NCI-H2196 (cell line): ENCODE measurements at regions not wholly inside any gene's neighbourhood (a gene's known extent, or its start where the extent isn't known, plus 50 kb on each side); places are given as distances from the start of the nearest gene placed in this dataset.

Experiments
- DNase-seq: peaks from one replicate; lab custom pipeline; 2025; ENCODE audit not compliant: unreplicated experiment; lab: John Stamatoyannopoulos, UW

DNA sequence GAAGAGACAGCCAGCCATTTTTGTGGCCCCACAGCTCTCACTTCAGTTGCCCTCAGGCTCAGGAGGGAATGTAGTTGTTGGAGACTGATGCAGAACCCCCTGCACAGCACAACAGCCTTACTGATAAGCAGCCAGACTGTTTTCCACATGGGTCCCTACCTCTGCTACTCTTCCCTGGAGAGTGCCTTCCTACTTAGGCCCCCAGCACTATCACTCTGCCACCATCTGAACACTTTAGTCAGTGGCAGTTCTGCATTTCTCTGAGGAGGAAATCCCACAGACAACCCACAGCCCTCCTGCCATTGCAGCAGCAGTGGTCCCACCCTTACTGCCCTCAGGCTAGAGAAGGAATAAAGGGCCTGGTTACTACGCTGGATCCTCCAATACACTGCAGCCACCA lies 61.8 kb upstream of the PTPRD start:
- DNase-seq = no peak

DNA sequence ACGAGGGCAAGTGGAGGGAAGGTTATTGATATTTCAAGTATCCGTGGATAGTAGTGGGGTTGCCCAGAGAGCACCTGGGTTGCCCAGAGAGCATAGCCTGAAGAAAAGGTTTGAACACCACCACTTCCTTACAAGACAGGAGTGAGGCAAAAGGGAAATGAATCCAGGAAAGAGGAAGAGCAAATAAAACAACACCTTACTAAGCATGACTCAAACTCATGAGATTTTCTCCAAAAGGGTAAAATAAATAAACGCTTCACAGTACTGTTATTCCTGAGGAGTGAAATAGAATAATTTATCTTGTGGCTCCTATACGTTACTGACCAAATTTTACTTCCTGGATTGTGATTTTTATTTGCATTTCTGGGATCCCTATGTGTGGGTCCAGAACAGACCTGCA lies 65.2 kb upstream of the PTPRD start:
- no peak for DNase-seq

DNA sequence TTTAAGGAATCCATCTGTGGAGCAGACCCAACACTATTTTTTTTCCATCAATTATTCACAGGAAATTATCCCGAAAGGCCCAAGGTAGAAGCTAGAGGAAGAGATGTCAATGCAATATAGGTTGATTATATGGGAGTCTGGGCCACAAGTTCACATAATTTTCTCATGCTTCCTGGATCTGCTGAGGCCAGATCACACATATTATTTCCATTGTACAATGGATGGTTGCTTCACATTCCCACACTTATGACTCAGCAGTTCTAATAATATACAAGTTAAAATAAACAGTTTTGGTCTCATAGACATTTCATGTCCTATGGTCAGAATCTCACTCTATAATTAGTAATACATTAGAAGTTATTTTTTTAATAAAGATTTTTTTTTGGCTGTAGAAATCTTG lies 66.0 kb upstream of the PTPRD start:
- DNase-seq = no peak

DNA sequence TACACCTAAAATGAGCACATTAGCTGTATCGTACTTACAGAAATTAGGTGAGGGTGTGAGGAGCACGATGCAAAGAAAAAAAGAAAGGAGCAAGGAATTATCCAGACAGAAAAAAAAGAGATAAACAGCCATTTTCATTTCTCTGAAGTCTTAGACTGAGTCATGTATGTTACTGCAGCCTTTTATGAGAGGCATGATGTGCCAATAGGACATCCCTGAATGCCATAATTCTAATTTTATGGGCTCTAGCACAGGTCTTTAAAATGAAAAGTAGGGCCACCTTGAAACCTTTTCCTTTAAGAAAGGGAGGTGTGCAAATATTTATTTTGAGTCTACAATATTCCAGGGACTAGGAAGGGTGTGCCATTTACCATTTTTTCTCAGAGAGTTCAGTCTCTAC lies 74.1 kb upstream of the PTPRD start:
- no peak for DNase-seq

DNA sequence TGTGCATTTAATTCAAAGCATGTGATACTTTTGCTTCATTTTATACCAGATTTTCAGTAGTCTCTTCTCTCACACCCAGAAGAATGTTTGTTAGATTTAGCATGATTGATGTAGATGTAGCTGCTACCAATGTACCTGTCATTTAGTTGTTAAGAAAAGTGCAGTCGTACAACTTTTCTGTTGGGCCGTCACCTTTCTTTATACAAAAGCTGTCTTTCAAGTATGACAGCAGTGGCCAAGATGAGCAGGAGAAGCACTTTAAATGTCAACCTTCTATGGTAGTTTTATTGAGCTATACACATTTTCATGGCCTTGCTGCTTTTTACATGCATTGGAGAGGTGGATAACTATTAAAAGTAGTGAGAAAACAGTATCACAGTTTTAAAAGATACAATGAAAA lies 77.7 kb upstream of the PTPRD start:
- DNase-seq = no peak

- DNase-seq = no peak
These were observed 84.2 kb upstream of the PTPRD start for GRCh38 chr9:10697044-10697443.

DNA sequence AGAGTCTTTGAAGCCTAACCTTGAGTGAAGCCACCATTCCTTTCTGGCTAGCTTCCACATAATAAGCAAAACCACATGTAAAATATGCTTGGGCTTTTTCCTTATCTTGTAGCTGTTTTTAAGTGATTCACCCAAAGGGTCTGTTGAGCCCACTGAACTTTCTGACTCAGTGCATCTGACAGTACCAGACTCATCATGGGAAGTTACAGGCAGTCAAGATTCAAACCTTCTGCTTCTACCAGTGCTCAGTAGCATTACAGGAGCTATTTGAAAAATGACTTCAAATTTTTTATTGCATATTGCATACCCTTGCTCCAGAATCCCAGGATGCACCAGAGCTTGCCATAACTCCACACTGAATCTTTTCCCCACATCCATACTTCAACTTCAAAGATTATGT lies 87.5 kb upstream of the PTPRD start:
- no peak for DNase-seq

DNA sequence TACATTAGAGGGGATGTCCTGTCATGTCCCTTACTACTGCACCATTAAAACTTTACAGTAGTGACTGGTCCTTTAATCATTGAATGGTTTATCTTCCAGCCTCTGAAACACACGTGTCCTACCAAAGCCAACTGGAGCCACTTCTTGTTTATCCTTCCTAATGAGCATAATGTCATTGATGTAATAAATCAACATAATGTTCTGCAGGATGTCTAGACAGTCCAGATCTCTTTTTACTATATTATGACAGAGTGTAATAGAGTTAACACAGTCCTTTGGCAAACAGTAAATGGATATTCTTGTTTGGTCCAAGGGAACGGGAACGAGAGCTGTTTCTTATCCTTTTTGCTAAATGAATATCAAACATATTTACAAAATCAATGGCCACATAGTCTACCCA lies 88.1 kb upstream of the PTPRD start:
- no peak for DNase-seq

DNA sequence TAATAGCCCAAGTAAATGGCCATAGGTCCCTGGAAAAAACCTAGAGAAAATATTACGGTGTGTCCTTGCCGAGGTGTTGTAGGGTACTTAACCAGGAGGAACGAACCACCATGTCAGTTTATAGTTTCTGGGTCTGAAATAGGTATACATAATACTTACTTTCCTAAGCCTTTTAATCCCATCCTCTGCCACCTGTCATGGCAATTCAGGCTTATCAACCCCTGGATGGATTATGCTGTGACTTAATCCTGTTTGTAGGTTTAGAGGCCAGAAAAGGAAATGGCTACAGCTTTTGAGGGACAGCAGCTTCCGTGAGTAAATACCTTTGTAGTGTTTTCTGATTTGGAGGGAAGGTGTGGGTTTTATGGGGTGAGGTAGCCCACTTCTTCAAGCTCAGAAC lies 89.1 kb upstream of the PTPRD start:
- DNase-seq = no peak

DNA sequence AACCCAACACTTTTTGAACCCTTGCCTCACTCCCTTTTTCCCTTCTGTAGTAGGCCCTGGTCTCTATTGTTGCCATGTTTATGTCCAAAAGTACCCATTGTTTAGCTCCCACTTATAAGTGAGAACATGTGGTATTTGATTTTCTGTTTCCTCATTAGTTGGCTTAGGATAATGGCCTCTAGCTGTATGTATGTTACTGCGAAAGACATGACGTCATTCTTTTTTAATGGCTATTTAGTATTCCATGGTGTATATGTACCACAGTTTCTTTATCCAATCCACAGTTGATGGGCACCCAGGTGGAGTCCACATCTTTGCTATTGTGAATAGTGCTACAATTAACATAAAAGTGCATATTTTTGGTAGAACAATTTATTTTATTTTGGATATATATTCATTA lies 90.3 kb upstream of the PTPRD start:
- DNase-seq = no peak

DNA sequence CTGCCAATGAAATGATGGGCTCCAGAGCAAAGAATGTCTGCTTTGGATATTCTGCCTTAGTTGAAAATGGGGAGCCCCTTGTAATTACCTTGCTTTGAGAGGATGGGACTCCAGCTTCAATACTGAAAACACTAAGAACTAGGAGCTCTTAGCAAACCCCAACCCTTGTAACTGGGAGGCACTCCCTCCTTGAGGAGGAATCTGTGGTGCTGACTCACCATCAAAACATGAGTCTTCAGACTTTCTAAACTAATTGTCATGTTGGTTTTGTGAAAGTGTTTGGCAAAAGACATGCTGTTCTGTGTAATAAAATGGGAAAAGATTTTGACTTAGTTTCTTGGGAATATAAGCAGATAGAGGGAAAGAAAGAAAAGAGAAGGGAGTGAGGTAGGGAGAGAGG lies 91.9 kb upstream of the PTPRD start:
- no peak for DNase-seq

GRCh38 chr9:10705383-10705782 lies 92.6 kb upstream of the PTPRD start:
- DNase-seq = no peak

DNA sequence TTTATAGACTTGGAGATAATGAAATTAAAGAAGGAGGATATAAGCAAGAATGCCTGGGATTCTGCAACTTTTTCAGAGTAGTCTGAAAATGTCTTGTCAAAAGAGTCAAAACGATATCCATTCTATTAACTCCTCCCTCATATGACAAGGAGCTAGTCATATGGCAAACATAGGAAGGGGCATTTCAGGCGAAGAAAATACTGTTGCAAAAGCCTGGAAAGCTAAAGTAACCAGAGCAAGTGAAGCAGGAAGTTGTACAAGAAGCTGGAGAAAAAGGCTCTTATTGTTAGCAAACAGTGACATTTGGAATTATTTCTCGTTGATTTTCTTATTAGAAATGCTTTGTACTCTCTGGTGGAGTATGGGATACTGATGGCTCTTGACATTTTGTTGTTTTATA lies 94.0 kb upstream of the PTPRD start:
- no peak for DNase-seq

DNA sequence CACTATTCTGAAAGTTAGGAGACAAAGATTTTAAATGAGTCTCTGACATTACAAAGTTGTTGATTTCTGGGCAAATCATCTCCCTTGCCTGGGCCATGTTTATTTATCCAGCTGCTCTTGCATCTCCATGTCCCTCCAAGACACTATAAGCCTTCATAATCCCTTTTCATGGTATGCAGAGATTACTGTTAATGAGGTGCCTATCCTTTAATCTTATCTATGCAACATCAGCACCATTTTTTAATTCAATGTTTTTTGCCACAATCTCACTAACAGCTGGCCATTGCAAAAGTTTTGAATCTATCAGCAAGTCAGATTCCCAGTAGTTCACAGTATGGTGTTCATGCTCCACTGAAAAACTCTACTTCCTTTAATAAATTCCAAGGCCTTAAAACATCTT lies 108.5 kb upstream of the PTPRD start:
- no peak for DNase-seq

- DNase-seq = no peak
These were observed 116.4 kb upstream of the PTPRD start for GRCh38 chr9:10729213-10729612.

DNA sequence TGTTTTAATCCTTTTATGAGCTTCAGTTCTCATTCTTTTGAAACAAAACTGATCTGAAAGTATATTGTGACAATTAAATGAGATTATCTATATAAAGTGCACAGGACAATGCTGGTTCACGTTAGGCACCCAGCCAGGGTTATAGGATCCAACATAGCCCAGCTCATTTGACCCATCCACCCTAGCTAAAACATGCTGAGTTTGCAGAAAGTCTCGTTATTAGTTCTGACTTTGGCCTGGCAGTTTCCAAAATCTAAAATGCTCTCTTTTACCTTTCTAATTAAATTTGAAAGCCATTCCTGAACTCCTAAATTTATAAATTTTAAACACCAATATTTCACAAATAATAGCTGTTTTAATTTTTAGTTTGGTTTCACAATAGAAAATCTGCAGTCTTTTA lies 131.9 kb upstream of the PTPRD start:
- DNase-seq = no peak

DNA sequence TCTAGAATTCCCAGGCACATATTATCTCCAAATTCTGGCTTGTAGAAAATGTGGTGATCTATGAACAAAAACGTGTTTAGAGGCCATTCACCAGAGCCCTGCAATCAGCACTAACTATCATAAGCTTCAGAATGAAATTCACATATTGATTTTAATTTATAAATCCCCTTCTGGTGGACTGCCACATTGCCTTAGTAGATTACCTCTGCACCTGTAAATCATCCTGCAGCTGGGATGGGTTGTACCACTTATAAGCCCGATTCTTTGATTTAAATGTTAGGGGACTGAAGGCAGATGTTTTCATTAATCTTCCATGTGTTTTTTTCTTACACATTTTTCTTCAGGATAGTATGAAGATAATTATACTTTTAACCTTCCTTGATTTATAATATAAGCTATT lies 140.7 kb upstream of the PTPRD start:
- no peak for DNase-seq

DNA sequence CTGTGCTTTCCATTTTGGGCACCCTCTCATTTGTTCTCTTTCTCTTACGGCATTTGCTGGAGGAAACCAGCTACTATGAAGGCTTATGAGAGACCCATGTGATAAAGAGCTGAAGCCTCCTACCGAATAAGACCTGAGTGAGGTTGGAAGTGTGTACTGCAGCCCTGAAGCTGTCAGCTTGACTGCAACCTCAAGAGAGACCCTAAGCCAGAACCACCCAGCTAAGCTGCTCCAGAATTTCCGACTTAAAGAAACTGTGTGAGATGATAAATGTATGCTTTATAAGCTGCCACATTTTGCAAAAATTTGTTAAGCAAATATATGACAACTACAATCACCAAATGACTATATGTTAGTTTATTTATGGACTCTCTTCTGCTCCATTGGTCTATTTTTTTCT lies 151.7 kb upstream of the PTPRD start:
- no peak for DNase-seq

DNA sequence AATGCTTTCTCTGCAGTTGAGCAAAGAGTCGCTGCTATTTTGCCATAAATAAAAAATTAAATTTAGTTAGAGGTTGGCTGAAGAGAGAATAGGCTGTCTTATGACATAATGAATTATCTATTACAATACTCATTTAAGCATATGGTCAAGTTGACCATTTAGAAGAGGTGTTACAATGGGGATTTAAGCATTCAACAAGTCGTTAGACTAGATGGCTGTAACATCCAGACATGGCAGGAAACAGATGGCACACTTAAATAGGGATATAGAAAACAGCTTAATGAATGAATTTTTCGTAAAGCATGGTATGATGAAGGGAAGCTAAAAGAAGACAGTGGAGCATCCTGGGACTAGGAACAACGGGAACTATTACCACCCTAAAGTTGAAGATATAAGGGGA lies 160.3 kb upstream of the PTPRD start:
- DNase-seq = no peak

DNA sequence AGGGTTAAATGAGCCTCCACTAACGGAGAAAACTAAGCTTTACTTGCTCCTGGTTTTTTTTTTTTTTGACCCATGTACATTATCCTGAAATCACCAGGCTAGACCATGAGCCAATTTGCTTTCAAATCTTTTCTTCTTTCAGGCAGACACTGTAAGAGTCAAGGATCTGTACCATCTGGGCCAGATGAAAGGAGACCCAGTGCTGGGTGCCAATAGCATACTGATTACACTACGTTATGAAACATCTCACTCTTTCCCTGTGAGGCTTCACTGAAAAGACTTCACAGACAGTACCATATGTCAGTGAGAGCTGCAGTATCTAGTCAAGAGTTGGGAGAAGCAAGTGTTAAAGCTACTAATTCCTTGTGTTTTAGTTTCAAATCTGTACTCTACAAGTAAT lies 161.2 kb upstream of the PTPRD start:
- no peak for DNase-seq

DNA sequence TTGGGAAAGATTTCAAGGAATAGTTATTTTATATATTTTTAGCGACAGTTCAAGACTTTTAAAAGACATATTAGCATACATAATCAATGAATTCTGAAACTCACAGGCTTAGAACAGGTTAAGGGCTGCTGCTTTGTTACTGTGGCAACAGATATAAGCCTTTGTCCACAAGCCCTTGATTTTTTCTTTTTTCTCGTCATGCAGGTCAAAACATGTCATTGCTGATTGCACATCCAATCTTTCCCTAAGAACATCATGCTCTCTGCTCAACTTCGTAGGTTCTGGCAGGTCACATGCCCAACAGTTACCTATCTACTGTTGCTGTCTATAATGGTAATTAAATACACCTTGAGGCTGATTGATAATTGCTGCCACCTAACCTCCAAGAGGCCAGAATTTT lies 172.5 kb upstream of the PTPRD start:
- DNase-seq = no peak

GRCh38 chr9:10793306-10793705 lies 180.5 kb upstream of the PTPRD start:
- DNase-seq = no peak

GRCh38 chr9:10804486-10804885 lies 191.7 kb upstream of the PTPRD start:
- no peak for DNase-seq

DNA sequence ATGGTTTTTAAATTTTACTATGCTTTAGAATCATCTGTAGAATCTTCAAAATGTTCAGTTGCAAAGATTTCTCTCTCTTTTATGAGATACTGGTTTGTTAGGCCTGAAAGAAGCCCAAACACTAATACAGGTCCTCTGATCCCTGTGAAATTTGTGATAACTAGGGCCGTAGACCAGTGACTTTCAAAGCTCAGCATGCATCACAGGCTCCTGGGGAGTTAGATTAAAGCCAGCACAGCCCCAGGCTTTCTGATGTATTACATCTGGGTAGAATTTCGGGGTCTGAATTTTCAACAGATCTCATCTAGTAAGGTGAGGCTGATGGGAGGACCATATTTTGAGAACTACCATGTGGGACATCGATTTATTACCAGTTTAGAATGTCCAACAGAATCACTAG lies 194.1 kb upstream of the PTPRD start:
- no peak for DNase-seq
